KMS-11 (cell line): ENCODE measurements at regions not wholly inside any gene's neighbourhood (a gene's known extent, or its start where the extent isn't known, plus 50 kb on each side); places are given as distances from the start of the nearest gene placed in this dataset.
"Not testable (repeated sequence)": the region's sequence is repeated elsewhere in the genome, so short reads cannot be mapped to it uniquely, and the experiment has no call there.

Source experiments
- H2AFZ ChIP-seq: fragments of 200-600 bp; sonication (generic); 2 replicates; pipeline ENCODE4 v1.6.1; 2016; ENCODE audit warnings: antibody characterized with exemption, mixed run types, low read depth
- H3K27ac ChIP-seq: fragments of 200-600 bp; sonication (generic); 2 replicates; pipeline ENCODE4 v1.6.1; 2016; ENCODE audit warnings: mild to moderate bottlenecking, mixed run types
- H3K27me3 ChIP-seq: fragments of 200-600 bp; sonication (generic); 2 replicates; pipeline ENCODE4 v1.6.1; 2017; ENCODE audit warnings: mild to moderate bottlenecking, low read depth, mixed run types, moderate library complexity; ENCODE audit not compliant: insufficient read depth
- H3K36me3 ChIP-seq: fragments of 200-600 bp; sonication (generic); 2 replicates; pipeline ENCODE4 v1.6.1; 2017; ENCODE audit warnings: mild to moderate bottlenecking, mixed run types; ENCODE audit not compliant: insufficient read depth
- H3K4me1 ChIP-seq: fragments of 200-600 bp; sonication (generic); 2 replicates; pipeline ENCODE4 v1.6.1; 2016; ENCODE audit warnings: mild to moderate bottlenecking, low read depth, mixed run types; ENCODE audit not compliant: poor library complexity, severe bottlenecking
- H3K4me2 ChIP-seq: fragments of 200-600 bp; sonication (generic); 2 replicates; pipeline ENCODE4 v1.7.0; 2016; ENCODE audit warnings: mild to moderate bottlenecking, mixed run types
- H3K4me3 ChIP-seq: fragments of 200-600 bp; sonication (generic); IDR thresholded peaks from 2 replicates; pipeline ENCODE4 v1.6.1; 2017; ENCODE audit warnings: low read depth, low read length, mixed read lengths; ENCODE audit not compliant: insufficient read depth
- H3K79me2 ChIP-seq: fragments of 200-600 bp; sonication (generic); 2 replicates; pipeline ENCODE4 v1.6.1; 2016; ENCODE audit warnings: low read depth, mixed run types; ENCODE audit not compliant: insufficient read depth
- H3K9ac ChIP-seq: fragments of 200-600 bp; sonication (generic); 2 replicates; pipeline ENCODE4 v1.6.1; 2016; ENCODE audit warnings: mild to moderate bottlenecking, mixed run types
- H4K20me1 ChIP-seq: fragments of 200-600 bp; sonication (generic); 2 replicates; pipeline ENCODE4 v1.6.1; 2016; ENCODE audit warnings: mild to moderate bottlenecking, mixed run types; ENCODE audit not compliant: insufficient read depth
- CTCF ChIP-seq: fragments of 200-600 bp; sonication (generic); conservative IDR thresholded peaks from 2 replicates; pipeline ENCODE4 v1.6.1; 2017; ENCODE audit warnings: low read depth, mild to moderate bottlenecking, antibody characterized with exemption, low read length, moderate library complexity, mixed read lengths

GRCh38 chr6:140660295-140660694 lies 1285.8 kb upstream of the CITED2 start:
- Histone ChIP-seq H4K20me1 (no peaks in the 10 kb centered on the region), H3K79me2 (no peaks in the 10 kb centered on the region), H3K9ac (no peak overlapping the region), H3K27ac (no peak overlapping the region), H3K4me1 (no peaks in the 10 kb centered on the region), H3K4me3 (no peak overlapping the region), H2AFZ (no peak overlapping the region), H3K36me3 (no peaks in the 10 kb centered on the region), H3K4me2 (no peak overlapping the region), H3K27me3 (no peaks in the 10 kb centered on the region)
- no peak for TF ChIP-seq CTCF

GRCh38 chr6:140653972-140654371 lies 1279.5 kb upstream of the CITED2 start:
- Histone ChIP-seq H3K79me2 (no peaks in the 10 kb centered on the region), H3K36me3 (no peaks in the 10 kb centered on the region; the same call in 1 of the 2 replicates), H4K20me1 (no peaks in the 10 kb centered on the region), H3K27ac (no peak overlapping the region), H3K27me3 (no peaks in the 10 kb centered on the region), H3K4me3 (no peak overlapping the region), H3K4me2 (no peak overlapping the region), H3K4me1 (no peaks in the 10 kb centered on the region), H3K9ac (no peak overlapping the region), H2AFZ (no peak overlapping the region)
- TF ChIP-seq CTCF = no peak

- no peak overlapping the region for H3K4me3 ChIP-seq
Measured at GRCh38 chr6:140653506-140653905, 1279.1 kb upstream of the CITED2 start.

GRCh38 chr6:140649502-140649901 lies 1275.1 kb upstream of the CITED2 start:
- H3K4me1 ChIP-seq, H2AFZ ChIP-seq, H3K4me2 ChIP-seq, H4K20me1 ChIP-seq, H3K4me3 ChIP-seq, H3K9ac ChIP-seq, H3K79me2 ChIP-seq, H3K27ac ChIP-seq, H3K36me3 ChIP-seq, H3K27me3 ChIP-seq: not testable (repeated sequence)

More at GRCh38 chr6:140653506-140653905, 1279.1 kb upstream of the CITED2 start:
- Histone ChIP-seq H3K27ac (no peak overlapping the region), H3K36me3 (no peaks in the 10 kb centered on the region; the same call in 1 of the 2 replicates), H3K27me3 (no peaks in the 10 kb centered on the region), H3K9ac (no peak overlapping the region), H3K4me1 (no peaks in the 10 kb centered on the region), H3K79me2 (no peaks in the 10 kb centered on the region), H2AFZ (no peak overlapping the region), H3K4me2 (no peak overlapping the region), H4K20me1 (no peaks in the 10 kb centered on the region)
- no peak for TF ChIP-seq CTCF

GRCh38 chr6:140647322-140647721 lies 1272.9 kb upstream of the CITED2 start:
- not testable (repeated sequence) for H3K9ac ChIP-seq, H3K4me3 ChIP-seq, H3K27me3 ChIP-seq, H3K79me2 ChIP-seq, H3K36me3 ChIP-seq, H3K4me1 ChIP-seq, H3K27ac ChIP-seq, H2AFZ ChIP-seq, H3K4me2 ChIP-seq, H4K20me1 ChIP-seq
